Germinal center (tissue), 1 donor: ENCODE measurements at regions not wholly inside any gene's neighbourhood (a gene's known extent, or its start where the extent isn't known, plus 50 kb on each side); places are given as distances from the start of the nearest gene placed in this dataset.

Source experiments
- DNase-seq: peaks from one replicate; pipeline ENCODE4 v3.0.0; 2012; ENCODE audit warnings: mixed read lengths, low spot score

- no peak for DNase-seq
Observed at GRCh38 chr3:66692042-66692765, 191.4 kb upstream of the LRIG1 start.

GRCh38 chr3:66692766-66693150 is 191.9 kb upstream of the LRIG1 start:
- no peak for DNase-seq

GRCh38 chr3:66693461-66694031 is 192.7 kb upstream of the LRIG1 start:
- no peak for DNase-seq

GRCh38 chr3:66702126-66702525 is 201.3 kb upstream of the LRIG1 start:
- no peak for DNase-seq

GRCh38 chr3:66703501-66703900 is 202.7 kb upstream of the LRIG1 start:
- no peak for DNase-seq

- DNase-seq = no peak
Observed at GRCh38 chr3:66705076-66705475, 204.3 kb upstream of the LRIG1 start.

GRCh38 chr3:66706890-66707289 is 206.1 kb upstream of the LRIG1 start:
- no peak for DNase-seq

GRCh38 chr3:66709532-66709931 is 208.7 kb upstream of the LRIG1 start:
- no peak for DNase-seq

- no peak for DNase-seq
Observed at GRCh38 chr3:66712210-66712609, 211.4 kb upstream of the LRIG1 start.

- no peak for DNase-seq
Observed at GRCh38 chr3:66713921-66714320, 213.1 kb upstream of the LRIG1 start.

- no peak for DNase-seq
Observed at GRCh38 chr3:66715806-66716205, 215.0 kb upstream of the LRIG1 start.

GRCh38 chr3:66717806-66718205 is 217.0 kb upstream of the LRIG1 start:
- DNase-seq = no peak

GRCh38 chr3:66719796-66720356 is 219.1 kb upstream of the LRIG1 start:
- no peak for DNase-seq

GRCh38 chr3:66720508-66720907 is 219.7 kb upstream of the LRIG1 start:
- no peak for DNase-seq

- no peak for DNase-seq
Observed at GRCh38 chr3:66722675-66723074, 221.9 kb upstream of the LRIG1 start.

- DNase-seq = no peak
Observed at GRCh38 chr3:66723231-66723630, 222.4 kb upstream of the LRIG1 start.

- DNase-seq = no peak
Observed at GRCh38 chr3:66729687-66730393, 229.0 kb upstream of the LRIG1 start.

GRCh38 chr3:66738625-66739365 is 238.0 kb upstream of the LRIG1 start:
- no peak for DNase-seq

GRCh38 chr3:66740260-66740659 is 239.4 kb upstream of the LRIG1 start:
- DNase-seq = no peak

GRCh38 chr3:66744521-66744920 is 243.7 kb upstream of the LRIG1 start:
- no peak for DNase-seq

GRCh38 chr3:66744986-66745385 is 244.2 kb upstream of the LRIG1 start:
- no peak for DNase-seq

GRCh38 chr3:66747261-66747660 is 246.4 kb upstream of the LRIG1 start:
- DNase-seq = no peak
